Duodenal mucosa (tissue), 2 donors: ENCODE measurements at regions not wholly inside any gene's neighbourhood (a gene's known extent, or its start where the extent isn't known, plus 50 kb on each side); places are given as distances from the start of the nearest gene placed in this dataset.
"Not testable (repeated sequence)": the region's sequence is repeated elsewhere in the genome, so short reads cannot be mapped to it uniquely, and the experiment has no call there.

Experiments
- H3K27ac ChIP-seq: one replicate; pipeline ENCODE4 v1.7.0; 2013; ENCODE audit warnings: low read depth, low read length
- H3K27me3 ChIP-seq, 2 donors: one replicate each; pipeline ENCODE4 v1.7.0; 2013; ENCODE audit warnings: low read length in 2 of 2, control low read depth in 1 of 2; ENCODE audit not compliant: insufficient read depth in 2 of 2, control insufficient read depth in 1 of 2
- H3K36me3 ChIP-seq, 2 donors: one replicate each; pipeline ENCODE4 v1.7.0; 2013; ENCODE audit warnings: low read length in 2 of 2, control low read depth in 1 of 2; ENCODE audit not compliant: insufficient read depth in 2 of 2, control insufficient read depth in 1 of 2
- H3K4me1 ChIP-seq, 2 donors: one replicate each; pipeline ENCODE4 v1.7.0; 2013; ENCODE audit warnings: low read length in 2 of 2, control low read depth in 1 of 2; ENCODE audit not compliant: insufficient read depth in 2 of 2, control insufficient read depth in 1 of 2
- H3K4me3 ChIP-seq, 2 donors: one replicate each; pipeline ENCODE4 v1.7.0; 2013; ENCODE audit warnings: low read length in 2 of 2, low read depth in 1 of 2
- H3K9ac ChIP-seq, 2 donors: one replicate each; pipeline ENCODE4 v1.7.0; 2013; ENCODE audit warnings: low read length in 2 of 2, low read depth in 1 of 2
- H3K9me3 ChIP-seq, 2 donors: one replicate each; pipeline ENCODE4 v1.7.0; 2013; ENCODE audit warnings: low read length in 2 of 2, control low read depth in 1 of 2; ENCODE audit not compliant: control insufficient read depth in 1 of 2

GRCh38 chr4:4662230-4662629, 120.4 kb upstream of the STX18 start:
- Histone ChIP-seq H3K4me1 (no peaks in the 10 kb centered on the region), H3K9ac (no peak overlapping the region), H3K9me3 (no peaks in the 10 kb centered on the region), H3K27me3 (no peaks in the 10 kb centered on the region), H3K36me3 (no peaks in the 10 kb centered on the region), H3K4me3 (no peak overlapping the region), H3K27ac (no peak overlapping the region)

- Histone ChIP-seq H3K9ac (no peak overlapping the region), H3K27ac (no peak overlapping the region), H3K9me3 (no peaks in the 10 kb centered on the region), H3K4me3 (no peak overlapping the region), H3K4me1 (no peaks in the 10 kb centered on the region), H3K27me3 (no peaks in the 10 kb centered on the region), H3K36me3 (no peaks in the 10 kb centered on the region)
These were observed 118.2 kb upstream of the STX18 start for GRCh38 chr4:4659871-4660651.

GRCh38 chr4:4658052-4658451, 116.2 kb upstream of the STX18 start:
- Histone ChIP-seq H3K27me3 (no peaks in the 10 kb centered on the region), H3K4me3 (no peak overlapping the region), H3K9me3 (no peaks in the 10 kb centered on the region), H3K9ac (no peak overlapping the region), H3K27ac (no peak overlapping the region), H3K4me1 (no peaks in the 10 kb centered on the region), H3K36me3 (no peaks in the 10 kb centered on the region)

GRCh38 chr4:4656977-4657376, 115.1 kb upstream of the STX18 start:
- Histone ChIP-seq H3K4me3 (no peak overlapping the region), H3K27me3 (no peaks in the 10 kb centered on the region), H3K36me3 (no peaks in the 10 kb centered on the region), H3K27ac (no peak overlapping the region), H3K4me1 (no peaks in the 10 kb centered on the region), H3K9ac (no peak overlapping the region), H3K9me3 (no peaks in the 10 kb centered on the region)

- Histone ChIP-seq H3K9ac (no peak overlapping the region), H3K9me3 (no peaks in the 10 kb centered on the region), H3K4me1 (no peaks in the 10 kb centered on the region), H3K27me3 (no peaks in the 10 kb centered on the region), H3K36me3 (no peaks in the 10 kb centered on the region), H3K27ac (no peak overlapping the region), H3K4me3 (no peak overlapping the region)
These were observed 114.1 kb upstream of the STX18 start for GRCh38 chr4:4655901-4656300.

- Histone ChIP-seq H3K36me3 (no peaks in the 10 kb centered on the region), H3K27me3 (no peaks in the 10 kb centered on the region), H3K4me1 (no peaks in the 10 kb centered on the region), H3K27ac (no peak overlapping the region), H3K9me3 (no peaks in the 10 kb centered on the region), H3K9ac (no peak overlapping the region), H3K4me3 (no peak overlapping the region)
These were observed 113.2 kb upstream of the STX18 start for GRCh38 chr4:4655011-4655410.

GRCh38 chr4:4651811-4652755, 110.2 kb upstream of the STX18 start:
- Histone ChIP-seq H3K4me3 (no peak overlapping the region), H3K27ac (no peak overlapping the region), H3K36me3 (no peaks in the 10 kb centered on the region), H3K9me3 (no peaks in the 10 kb centered on the region), H3K27me3 (no peaks in the 10 kb centered on the region), H3K9ac (no peak overlapping the region), H3K4me1 (no peaks in the 10 kb centered on the region)

- no peak overlapping the region for H3K9ac ChIP-seq
- H3K36me3 ChIP-seq = no peaks in the 10 kb centered on the region
- H3K9me3 ChIP-seq = no peaks in the 10 kb centered on the region
- no peaks in the 10 kb centered on the region for H3K4me1 ChIP-seq
- no peak overlapping the region for H3K4me3 ChIP-seq
- H3K27me3 ChIP-seq = no peaks in the 10 kb centered on the region
- H3K27ac ChIP-seq = no peak overlapping the region
These were observed 105.2 kb upstream of the STX18 start for GRCh38 chr4:4647041-4647440.

- H3K36me3 ChIP-seq = no peaks in the 10 kb centered on the region
- H3K27me3 ChIP-seq = no peaks in the 10 kb centered on the region
- no peak overlapping the region for H3K9ac ChIP-seq
- H3K27ac ChIP-seq = no peak overlapping the region
- H3K4me1 ChIP-seq = no peaks in the 10 kb centered on the region
- H3K4me3 ChIP-seq = no peak overlapping the region
- no peaks in the 10 kb centered on the region for H3K9me3 ChIP-seq
These were observed 103.9 kb upstream of the STX18 start for GRCh38 chr4:4645743-4646142.

- not testable (repeated sequence) for H3K9me3 ChIP-seq, H3K9ac ChIP-seq, H3K27ac ChIP-seq, H3K27me3 ChIP-seq, H3K4me3 ChIP-seq, H3K36me3 ChIP-seq, H3K4me1 ChIP-seq
These were observed 102.4 kb upstream of the STX18 start for GRCh38 chr4:4644277-4644676.
